ENCODE measurements at regions not wholly inside any gene's neighbourhood (a gene's known extent, or its start where the extent isn't known, plus 50 kb on each side); places are given as distances from the start of the nearest gene placed in this dataset.

DNA sequence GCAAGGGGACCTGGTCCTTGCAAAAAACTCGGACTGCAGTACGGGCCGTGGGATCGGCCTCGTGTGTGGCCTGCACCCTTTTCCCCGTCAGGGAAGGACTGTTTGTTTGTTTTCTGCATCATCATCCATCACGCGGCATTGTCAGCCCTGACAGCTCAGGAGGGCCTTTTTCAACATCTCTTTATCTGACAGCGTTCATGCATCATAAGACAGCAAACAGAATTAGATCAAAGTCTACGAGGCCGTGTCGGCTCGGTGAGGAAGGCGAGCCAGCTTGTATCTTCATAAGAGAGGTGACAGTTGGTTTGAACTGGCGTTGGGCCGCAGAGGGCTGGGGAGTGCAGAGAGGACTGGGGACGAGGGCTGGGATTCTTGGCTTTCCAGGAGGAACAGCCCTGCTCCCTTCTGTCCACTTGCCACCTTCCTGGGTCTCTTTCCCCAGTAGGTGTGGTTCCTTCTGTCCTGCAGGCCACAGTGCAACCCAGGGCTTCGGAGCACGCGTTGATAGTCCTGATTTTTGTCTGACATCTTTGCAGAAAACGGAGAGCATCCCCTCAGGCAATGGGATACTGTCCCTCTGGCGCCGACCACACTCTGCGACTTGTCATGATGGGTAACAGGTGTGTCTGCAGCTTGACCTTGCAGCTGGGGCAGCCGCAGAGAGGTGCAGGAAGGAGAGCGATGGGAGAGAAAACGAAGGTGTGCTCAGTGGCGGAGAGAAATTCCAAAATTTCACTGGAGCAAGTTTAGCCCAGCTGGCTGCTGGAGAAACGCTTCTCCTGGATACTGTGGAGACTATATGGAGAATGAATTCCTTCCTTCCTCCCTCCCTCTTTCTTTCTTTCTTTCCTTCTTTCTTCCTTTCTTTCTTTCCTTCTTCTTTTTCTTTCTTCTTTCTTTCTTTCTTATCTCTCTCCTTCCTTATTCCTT lies 104.0 kb upstream of the SHOX start:
- no peak for TF ChIP-seq EZH2 (IDR thresholded peaks at IDR 0.05; ENCODE audit: borderline replicate concordance, low read depth, low read length, severe bottlenecking)
- no peak for TF ChIP-seq CTCF (IDR thresholded peaks at IDR 0.05; ENCODE audit: borderline replicate concordance, extremely low read depth, low read length, poor library complexity, severe bottlenecking)
